AG20443 (cell line): ENCODE measurements at regions not wholly inside any gene's neighbourhood (a gene's known extent, or its start where the extent isn't known, plus 50 kb on each side); places are given as distances from the start of the nearest gene placed in this dataset.
"Not testable (repeated sequence)": the region's sequence is repeated elsewhere in the genome, so short reads cannot be mapped to it uniquely, and the experiment has no call there.

Experiments
- DNase-seq: peaks from one replicate; pipeline ENCODE4 v3.0.0; 2012; ENCODE audit warnings: low spot score, mixed read lengths

GRCh38 chr4:34485252-34485651 lies 1759.1 kb downstream of the ARAP2 start:
- DNase-seq, result no peak

DNA sequence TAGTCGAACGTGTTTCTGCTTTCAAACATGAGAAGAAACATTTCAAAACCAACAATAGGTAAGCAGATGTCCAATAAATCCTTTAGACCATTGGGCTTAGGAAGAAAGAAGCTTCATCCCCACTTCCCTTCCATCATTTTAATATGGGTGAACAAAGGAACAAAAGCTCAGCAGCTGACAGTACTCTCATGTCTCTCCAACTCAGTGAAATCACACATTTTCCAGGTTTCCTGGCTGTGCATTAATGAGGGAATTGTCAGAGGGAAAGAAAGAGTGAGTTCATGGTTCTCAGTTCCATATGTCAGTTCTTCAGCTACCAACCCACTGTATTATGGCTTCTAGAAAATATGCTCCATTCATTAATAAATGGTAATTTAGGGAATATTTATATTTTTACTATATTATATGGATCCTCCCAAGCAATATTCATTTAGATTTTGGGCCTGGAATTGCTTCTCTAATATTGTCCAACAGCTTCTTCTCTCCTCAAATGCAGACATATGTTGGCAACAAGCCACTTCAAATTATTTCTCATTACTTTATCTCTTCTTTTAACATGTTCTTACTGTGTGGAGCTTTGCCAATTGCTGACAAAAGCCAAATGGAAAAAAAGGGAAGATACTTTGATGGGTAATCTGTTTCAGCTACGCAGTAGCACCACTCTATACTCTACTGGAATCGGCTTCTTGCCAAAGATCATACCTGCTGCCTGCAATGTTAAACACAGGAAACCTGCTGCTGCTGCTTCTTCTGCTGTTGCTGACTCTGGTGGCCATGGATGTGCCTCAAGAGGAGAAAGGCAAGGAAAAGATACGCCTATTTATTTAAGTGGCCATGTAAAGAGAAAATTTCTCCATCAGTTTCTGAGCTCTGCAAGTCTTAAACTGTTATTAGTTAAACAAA lies 1757.6 kb downstream of the ARAP2 start:
- DNase-seq, result no peak

GRCh38 chr4:34492414-34492813 lies 1751.9 kb downstream of the ARAP2 start:
- DNase-seq, result no peak

- no peak for DNase-seq
Measured at GRCh38 chr4:34502086-34502485, 1742.2 kb downstream of the ARAP2 start.

DNA sequence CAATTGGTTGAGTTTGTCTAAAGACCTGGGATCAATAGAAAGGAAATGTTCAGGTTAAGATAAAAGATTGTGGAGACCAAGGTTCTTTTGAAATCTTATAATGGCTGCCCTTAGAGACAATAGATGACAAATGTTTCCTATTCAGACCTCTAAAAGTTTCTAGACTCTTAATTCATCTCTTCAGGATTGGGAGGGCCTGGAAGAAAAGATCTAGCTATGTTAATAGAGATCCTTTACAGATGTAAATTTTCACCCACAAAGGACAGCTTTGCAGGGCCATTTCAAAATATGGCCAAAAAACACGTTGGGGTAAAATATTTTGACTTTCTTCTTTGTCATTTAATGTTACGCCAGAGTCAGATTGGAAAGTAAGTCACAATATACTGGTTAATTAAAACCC lies 1739.6 kb downstream of the ARAP2 start:
- DNase-seq, result not testable (repeated sequence)

DNA sequence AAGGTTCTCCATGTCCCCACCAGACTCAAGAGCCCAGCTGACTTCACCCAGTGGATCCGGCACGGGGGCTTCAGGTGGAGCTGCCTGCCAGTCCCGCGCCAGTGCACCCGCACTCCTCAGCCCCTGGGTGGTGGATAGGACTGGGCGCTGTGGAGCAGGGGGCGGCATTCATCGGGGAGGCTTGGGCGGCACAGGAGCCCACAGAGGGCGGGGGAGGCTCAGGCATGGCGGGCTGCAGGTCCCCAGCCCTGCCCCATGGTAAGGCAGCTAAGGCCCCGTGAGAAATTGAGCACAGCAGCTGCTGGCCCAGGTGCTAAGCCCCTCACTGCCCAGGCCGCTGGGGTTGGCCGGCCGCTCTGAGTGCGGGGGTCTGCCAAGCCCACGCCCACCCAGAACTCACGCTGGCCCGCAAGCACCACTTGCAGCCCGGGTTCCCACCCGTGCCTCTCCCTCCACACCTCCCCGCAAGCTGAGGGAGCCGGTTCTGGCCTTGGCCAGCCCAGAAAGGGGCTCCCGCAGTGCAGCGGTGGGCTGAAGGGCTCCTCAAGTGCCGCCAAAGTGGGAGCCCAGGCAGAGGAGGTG lies 1737.7 kb downstream of the ARAP2 start:
- not testable (repeated sequence) for DNase-seq

- DNase-seq, result no peak
Measured at GRCh38 chr4:34512616-34513015, 1731.7 kb downstream of the ARAP2 start.

GRCh38 chr4:34516524-34516923 lies 1727.8 kb downstream of the ARAP2 start:
- no peak for DNase-seq

DNA sequence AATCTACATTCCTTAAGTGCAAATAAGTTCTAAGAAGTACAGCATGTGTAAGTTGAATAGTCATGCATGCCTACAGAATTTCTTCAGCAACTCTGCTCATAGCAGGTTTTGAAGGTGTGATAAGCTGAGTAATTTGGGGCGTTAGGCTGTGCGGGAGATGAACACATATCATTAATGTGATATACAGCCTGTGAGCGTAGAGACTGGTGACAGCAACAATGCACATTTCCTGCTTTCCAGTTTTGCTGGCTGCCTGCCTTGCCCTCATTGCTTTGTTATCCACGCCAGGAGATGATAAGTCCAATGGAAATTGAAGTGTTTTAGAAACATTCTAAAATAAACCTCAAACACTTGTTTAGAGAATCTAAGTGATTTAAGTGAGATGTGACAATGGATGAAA lies 1709.4 kb downstream of the ARAP2 start:
- no peak for DNase-seq

GRCh38 chr4:34566091-34566490 lies 1678.2 kb downstream of the ARAP2 start:
- DNase-seq, result no peak

DNA sequence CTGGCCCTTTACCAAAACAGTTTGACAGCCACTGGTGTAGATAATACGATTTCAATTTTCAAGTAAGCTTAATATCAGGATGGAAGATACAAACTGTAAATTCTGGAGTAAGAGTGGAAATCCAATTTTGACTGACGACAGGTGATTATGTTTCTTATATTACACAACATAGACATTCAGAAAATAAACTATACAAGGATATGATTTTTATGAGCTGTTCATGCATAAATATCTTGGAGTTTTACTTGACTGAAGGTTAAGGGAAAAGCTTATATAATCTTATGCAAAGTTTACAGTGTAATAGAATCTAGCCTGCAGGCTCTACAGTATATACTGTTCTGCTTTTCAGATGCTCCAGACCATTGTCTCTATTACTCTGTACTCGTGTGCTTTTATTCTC lies 1672.3 kb downstream of the ARAP2 start:
- DNase-seq, result no peak

DNA sequence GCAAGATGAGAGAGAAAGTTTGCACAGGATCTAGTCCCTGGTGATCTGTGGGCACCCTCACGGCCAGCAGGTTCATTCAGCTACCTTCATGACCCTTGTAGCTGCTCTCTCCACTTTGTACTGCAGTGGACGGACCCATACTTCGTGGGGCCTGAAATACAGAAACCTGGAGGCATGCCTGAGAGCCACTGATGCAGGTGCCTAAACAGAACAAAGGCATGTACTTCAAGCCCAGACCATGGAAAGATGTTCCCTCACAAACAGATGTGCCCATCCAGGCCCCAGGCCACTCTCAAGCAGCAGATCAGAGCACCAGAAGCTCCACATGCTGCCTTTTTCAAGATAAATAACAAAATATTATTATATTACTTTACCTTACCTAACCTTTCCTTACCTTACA lies 1629.0 kb downstream of the ARAP2 start:
- no peak for DNase-seq

GRCh38 chr4:34619531-34620162 lies 1624.7 kb downstream of the ARAP2 start:
- no peak for DNase-seq

GRCh38 chr4:34628471-34628870 lies 1615.8 kb downstream of the ARAP2 start:
- no peak for DNase-seq

DNA sequence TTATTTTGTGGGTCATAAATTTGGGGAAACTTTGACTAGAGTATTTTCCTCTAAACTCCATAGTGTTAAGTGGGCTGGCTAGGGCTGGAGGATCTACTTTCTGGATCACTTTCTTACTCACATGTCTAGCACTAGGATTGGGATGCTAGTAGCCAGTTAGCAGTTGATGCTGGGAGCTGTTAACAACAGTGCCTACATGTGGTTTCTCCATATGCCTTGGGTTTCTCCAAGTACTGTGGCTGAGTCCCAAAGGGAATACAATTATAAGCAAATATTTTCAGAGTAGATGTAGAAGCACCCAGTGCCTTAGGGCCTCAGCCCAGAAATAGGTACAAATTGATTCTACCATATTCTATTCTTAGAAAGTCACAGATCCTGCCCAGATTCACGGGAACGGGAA lies 1614.9 kb downstream of the ARAP2 start:
- no peak for DNase-seq

- no peak for DNase-seq
Measured at GRCh38 chr4:34633241-34633640, 1611.1 kb downstream of the ARAP2 start.

GRCh38 chr4:34636623-34637022 lies 1607.7 kb downstream of the ARAP2 start:
- DNase-seq, result no peak

DNA sequence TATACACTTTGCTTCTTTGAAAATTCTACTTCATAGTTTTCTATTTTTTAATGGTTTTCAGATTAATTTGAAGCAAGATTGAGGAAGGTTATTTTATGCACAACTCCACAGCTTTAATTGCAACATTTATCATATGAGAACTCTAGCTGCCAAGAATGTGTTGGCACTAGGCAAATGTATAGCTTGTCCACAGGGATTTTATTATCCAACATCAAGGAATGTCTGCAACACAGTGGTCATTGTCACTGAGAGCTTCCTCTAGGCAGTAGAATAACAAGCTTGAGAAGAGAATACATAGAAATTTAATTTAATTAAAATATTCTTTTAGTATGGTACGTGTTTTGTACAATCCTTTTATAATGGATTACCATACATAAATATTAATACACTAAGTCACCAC lies 1600.8 kb downstream of the ARAP2 start:
- DNase-seq, result no peak

GRCh38 chr4:34644579-34645115 lies 1599.7 kb downstream of the ARAP2 start:
- DNase-seq, result no peak

- no peak for DNase-seq
Measured at GRCh38 chr4:34649716-34650115, 1594.6 kb downstream of the ARAP2 start.

GRCh38 chr4:34664051-34664450 lies 1580.3 kb downstream of the ARAP2 start:
- no peak for DNase-seq

DNA sequence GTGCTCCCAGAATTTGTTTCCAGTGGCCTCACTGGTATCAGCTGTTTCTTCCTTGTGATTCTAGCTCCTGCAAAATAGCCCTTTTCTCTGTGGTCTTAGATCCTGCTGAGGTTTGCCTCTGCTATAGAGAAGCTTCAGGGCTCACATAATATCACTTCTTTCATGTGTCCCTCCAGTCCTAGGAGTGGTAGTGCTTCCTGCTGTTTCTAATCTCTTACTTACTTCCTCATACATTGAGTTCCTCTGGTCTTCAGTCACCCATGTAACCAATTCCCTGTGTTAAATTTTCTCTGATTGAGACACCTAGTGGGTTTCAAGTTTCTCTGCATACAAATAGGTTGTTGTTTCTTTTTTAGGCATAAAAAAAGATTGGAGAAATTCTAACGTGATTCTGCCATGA lies 1567.9 kb downstream of the ARAP2 start:
- DNase-seq, result no peak

DNA sequence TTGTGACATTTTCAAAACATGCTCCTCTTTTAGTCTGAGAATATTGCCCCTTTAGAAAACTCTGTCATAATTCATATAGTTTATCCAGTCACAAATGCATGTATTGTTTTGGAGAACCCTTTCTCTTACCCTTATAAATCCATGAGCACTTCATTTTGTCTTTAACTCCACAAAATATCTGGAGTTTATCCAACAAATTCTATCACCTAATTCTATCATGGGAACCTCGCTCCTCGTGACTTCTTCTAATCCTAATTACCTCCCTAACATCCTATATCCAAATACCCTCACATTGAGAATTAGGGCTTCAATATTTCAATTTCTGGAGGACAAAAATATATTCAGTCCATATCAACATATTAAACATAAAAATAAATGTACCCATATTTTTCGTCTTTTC lies 1565.9 kb downstream of the ARAP2 start:
- no peak for DNase-seq
